GM13977 (cell line): ENCODE measurements at regions not wholly inside any gene's neighbourhood (a gene's known extent, or its start where the extent isn't known, plus 50 kb on each side); places are given as distances from the start of the nearest gene placed in this dataset.

Experiments
- DNase-seq: peaks from one replicate; pipeline ENCODE4 v3.0.0; 2012; ENCODE audit warnings: low spot score
- in situ Hi-C: fragments of 300-500 bp; cut with MboI; formaldehyde crosslinking; loops from one replicate; pipeline ENCODE4 v1.12.0; 2022; ENCODE audit warnings: low sequenced_read_pairs, low pct_unique_long_range_greater_than_20kb, mixed read lengths, inconsistent platforms; ENCODE audit not compliant: unreplicated experiment
- TF ChIP-seq, protein P1 (sequence below): IDR thresholded peaks from 2 replicates; pipeline ENCODE4 v1.5.1; 2012; ENCODE audit warnings: mild to moderate bottlenecking, control low read depth; ENCODE audit not compliant: insufficient read depth; ENCODE audit errors: extremely low read depth, missing control alignments

DNA sequence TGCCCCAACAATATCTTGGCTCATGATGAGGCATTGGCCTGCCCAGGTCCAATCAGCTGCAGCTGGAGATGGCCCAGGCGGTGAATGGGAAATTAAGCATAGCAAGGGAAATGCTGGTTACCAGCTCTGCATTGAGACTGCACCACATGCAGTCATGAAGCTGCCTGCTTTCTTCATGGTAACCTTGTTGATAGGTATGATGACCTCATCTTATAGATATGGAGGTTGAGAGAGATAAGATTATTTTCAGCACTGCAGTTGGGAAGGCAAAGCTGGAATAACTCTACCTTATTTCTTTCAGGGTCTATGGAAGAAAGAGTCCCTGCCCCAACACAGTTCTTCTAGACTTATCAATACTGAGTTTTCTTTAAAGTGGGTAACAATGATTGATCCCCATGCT lies 180.1 kb downstream of the ICE1 start:
- in situ Hi-C loops = no loop called here
- TF ChIP-seq, protein P1, sequence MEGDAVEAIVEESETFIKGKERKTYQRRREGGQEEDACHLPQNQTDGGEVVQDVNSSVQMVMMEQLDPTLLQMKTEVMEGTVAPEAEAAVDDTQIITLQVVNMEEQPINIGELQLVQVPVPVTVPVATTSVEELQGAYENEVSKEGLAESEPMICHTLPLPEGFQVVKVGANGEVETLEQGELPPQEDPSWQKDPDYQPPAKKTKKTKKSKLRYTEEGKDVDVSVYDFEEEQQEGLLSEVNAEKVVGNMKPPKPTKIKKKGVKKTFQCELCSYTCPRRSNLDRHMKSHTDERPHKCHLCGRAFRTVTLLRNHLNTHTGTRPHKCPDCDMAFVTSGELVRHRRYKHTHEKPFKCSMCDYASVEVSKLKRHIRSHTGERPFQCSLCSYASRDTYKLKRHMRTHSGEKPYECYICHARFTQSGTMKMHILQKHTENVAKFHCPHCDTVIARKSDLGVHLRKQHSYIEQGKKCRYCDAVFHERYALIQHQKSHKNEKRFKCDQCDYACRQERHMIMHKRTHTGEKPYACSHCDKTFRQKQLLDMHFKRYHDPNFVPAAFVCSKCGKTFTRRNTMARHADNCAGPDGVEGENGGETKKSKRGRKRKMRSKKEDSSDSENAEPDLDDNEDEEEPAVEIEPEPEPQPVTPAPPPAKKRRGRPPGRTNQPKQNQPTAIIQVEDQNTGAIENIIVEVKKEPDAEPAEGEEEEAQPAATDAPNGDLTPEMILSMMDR = no peak

GRCh38 chr5:5598547-5599113 lies 176.2 kb downstream of the ICE1 start:
- DNase-seq = no peak
- in situ Hi-C loops = no loop called here
- TF ChIP-seq, protein P1 = no peak

More for the DNA sequence above, 180.1 kb downstream of the ICE1 start:
- no peak for DNase-seq

DNA sequence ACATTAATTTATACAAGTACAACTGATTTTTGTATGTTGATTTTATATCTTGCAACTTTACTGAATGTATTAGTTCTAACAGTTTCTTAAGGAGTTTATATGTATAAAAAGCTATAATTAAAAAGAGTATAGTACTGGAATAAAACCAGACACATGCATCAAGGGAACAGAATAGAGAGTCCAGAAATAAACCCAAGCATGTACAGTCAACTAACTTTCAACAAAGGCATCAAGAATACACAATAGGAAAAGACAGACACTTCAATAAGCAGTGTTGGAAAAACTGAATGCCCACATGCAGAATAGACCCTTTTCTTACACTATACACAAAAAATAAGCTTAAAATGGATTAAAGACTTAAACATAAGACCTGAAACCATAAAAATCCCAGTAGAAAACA lies 170.9 kb downstream of the ICE1 start:
- DNase-seq = no peak
- in situ Hi-C loops = no loop called here
- TF ChIP-seq, protein P1 = no peak

DNA sequence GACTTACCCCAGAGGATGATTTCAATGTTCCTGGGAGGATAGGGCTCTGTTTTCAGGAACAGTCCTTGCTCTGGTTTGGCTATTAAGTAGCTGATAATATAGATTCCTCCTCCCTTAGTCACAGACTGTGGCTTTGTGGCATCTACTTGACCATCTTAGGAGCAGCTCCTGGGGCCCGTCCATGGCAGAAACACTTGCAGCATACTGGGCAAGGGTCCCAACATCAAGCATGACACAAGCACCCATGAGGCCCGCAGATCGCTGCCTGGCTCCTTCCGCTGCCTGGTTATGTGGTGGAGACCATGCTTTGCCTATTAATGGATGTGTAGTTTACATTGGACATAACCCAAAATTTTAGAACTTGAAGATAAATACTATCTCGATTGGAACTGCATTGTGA lies 170.1 kb downstream of the ICE1 start:
- in situ Hi-C loops = no loop called here
- DNase-seq = no peak
- TF ChIP-seq, protein P1 = no peak

DNA sequence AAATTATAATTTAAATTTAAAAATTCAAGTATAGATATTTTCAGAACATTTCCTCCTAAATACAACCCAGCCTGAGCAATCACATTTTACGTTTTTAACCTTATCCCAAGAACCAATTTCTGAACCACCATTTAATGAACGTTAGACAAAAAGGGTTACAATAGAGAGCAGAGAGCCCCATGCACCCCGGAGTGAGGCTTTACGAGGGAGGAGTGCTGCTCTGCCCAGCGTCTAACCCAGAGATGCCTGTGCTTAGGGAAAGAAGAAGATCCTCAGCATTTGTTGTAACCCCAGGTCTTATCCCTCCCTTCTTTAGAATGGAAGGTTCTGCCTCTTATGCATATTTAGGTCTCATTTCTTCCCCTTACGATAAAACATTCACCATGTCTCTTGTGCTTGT lies 169.1 kb downstream of the ICE1 start:
- DNase-seq = no peak
- TF ChIP-seq, protein P1 = no peak
- in situ Hi-C loops = no loop called here

DNA sequence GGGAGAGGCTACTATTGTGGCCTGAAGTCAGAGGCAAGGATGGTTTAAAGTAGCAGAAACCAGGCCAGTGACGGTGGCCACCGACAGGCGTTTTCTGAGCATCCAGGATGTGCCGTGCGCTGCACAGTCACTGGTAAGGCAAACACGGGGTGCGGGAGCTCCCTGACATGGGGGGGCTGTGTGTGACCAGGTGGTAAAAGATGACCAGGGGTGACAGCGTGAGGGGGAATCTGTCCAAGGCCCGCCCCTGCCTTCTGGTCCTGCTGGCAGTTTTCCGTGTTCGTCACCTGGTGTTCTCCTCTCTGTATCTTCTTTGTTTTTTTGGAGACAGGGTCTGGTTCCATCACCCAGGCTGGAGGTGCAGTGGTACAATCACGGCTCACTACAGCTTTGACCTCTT lies 167.4 kb downstream of the ICE1 start:
- TF ChIP-seq, protein P1 = no peak
- DNase-seq = no peak
- in situ Hi-C loops = no loop called here
